Prostate gland (tissue), 2 donors: ENCODE measurements at regions not wholly inside any gene's neighbourhood (a gene's known extent, or its start where the extent isn't known, plus 50 kb on each side); places are given as distances from the start of the nearest gene placed in this dataset.

Experiments
- POLR2A ChIP-seq: fragments of 450-650 bp; IDR thresholded peaks from one replicate; pipeline ENCODE4 v1.6.1; 2016; ENCODE audit warnings: antibody characterized with exemption, mild to moderate bottlenecking
- POLR2AphosphoS5 ChIP-seq: sonication (generic); formaldehyde crosslinking; IDR thresholded peaks from one replicate; pipeline ENCODE4 v1.6.1; 2017; ENCODE audit warnings: antibody characterized with exemption
- TF ChIP-seq, protein P1 (sequence below), 4 experiments: fragments of 200-600 bp in 2 of 4; fragments of 450-650 bp in 2 of 4; sonication (generic) in 2 of 4; IDR thresholded peaks; 1 replicate in 3 of 4; 2 replicates in 1 of 4; pipeline ENCODE4 v1.5.1; 2016 to 2019; ENCODE audit warnings: antibody characterized with exemption in 4 of 4, mild to moderate bottlenecking in 2 of 4, moderate library complexity in 2 of 4

GRCh38 chr2:120787822-120788700 lies 52.4 kb downstream of the GLI2 start:
- TF ChIP-seq, protein P1, sequence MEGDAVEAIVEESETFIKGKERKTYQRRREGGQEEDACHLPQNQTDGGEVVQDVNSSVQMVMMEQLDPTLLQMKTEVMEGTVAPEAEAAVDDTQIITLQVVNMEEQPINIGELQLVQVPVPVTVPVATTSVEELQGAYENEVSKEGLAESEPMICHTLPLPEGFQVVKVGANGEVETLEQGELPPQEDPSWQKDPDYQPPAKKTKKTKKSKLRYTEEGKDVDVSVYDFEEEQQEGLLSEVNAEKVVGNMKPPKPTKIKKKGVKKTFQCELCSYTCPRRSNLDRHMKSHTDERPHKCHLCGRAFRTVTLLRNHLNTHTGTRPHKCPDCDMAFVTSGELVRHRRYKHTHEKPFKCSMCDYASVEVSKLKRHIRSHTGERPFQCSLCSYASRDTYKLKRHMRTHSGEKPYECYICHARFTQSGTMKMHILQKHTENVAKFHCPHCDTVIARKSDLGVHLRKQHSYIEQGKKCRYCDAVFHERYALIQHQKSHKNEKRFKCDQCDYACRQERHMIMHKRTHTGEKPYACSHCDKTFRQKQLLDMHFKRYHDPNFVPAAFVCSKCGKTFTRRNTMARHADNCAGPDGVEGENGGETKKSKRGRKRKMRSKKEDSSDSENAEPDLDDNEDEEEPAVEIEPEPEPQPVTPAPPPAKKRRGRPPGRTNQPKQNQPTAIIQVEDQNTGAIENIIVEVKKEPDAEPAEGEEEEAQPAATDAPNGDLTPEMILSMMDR (IDR thresholded peaks at IDR 0.05) = no peak
- TF ChIP-seq POLR2A (no peak), POLR2AphosphoS5 (no peak)
